Neural cell (in vitro differentiated cells): ENCODE measurements at regions not wholly inside any gene's neighbourhood (a gene's known extent, or its start where the extent isn't known, plus 50 kb on each side); places are given as distances from the start of the nearest gene placed in this dataset.
A peak's percentile ranks its signal among the peaks of the same experiment; 100 is the strongest.

Experiments
- EZH2 ChIP-seq: fragments of 200-600, 300-800 bp; shearing (Covaris generic), sonication (generic); IDR thresholded peaks from 2 replicates; pipeline ENCODE4 v1.6.1; 2014; ENCODE audit warnings: antibody characterized with exemption, low read length, borderline replicate concordance, mild to moderate bottlenecking; ENCODE audit not compliant: insufficient read depth, poor library complexity, severe bottlenecking
- POLR2AphosphoS5 ChIP-seq: IDR thresholded peaks from 2 replicates; pipeline ENCODE4 v1.6.1; 2012
- SMC3 ChIP-seq: fragments of 450-650 bp; conservative IDR thresholded peaks from 2 replicates; pipeline ENCODE4 v1.6.1; 2014; ENCODE audit warnings: antibody characterized with exemption, mild to moderate bottlenecking, moderate library complexity; ENCODE audit not compliant: poor library complexity
- TF ChIP-seq, protein P1 (sequence below): fragments of 450-650 bp; IDR thresholded peaks from 2 replicates; pipeline ENCODE4 v1.5.1; 2014; ENCODE audit warnings: antibody characterized with exemption, mild to moderate bottlenecking, moderate library complexity; ENCODE audit not compliant: poor library complexity, severe bottlenecking
- TF ChIP-seq, protein P2 (sequence below): IDR thresholded peaks from 2 replicates; pipeline ENCODE4 v1.6.1; 2012; ENCODE audit warnings: borderline replicate concordance

DNA sequence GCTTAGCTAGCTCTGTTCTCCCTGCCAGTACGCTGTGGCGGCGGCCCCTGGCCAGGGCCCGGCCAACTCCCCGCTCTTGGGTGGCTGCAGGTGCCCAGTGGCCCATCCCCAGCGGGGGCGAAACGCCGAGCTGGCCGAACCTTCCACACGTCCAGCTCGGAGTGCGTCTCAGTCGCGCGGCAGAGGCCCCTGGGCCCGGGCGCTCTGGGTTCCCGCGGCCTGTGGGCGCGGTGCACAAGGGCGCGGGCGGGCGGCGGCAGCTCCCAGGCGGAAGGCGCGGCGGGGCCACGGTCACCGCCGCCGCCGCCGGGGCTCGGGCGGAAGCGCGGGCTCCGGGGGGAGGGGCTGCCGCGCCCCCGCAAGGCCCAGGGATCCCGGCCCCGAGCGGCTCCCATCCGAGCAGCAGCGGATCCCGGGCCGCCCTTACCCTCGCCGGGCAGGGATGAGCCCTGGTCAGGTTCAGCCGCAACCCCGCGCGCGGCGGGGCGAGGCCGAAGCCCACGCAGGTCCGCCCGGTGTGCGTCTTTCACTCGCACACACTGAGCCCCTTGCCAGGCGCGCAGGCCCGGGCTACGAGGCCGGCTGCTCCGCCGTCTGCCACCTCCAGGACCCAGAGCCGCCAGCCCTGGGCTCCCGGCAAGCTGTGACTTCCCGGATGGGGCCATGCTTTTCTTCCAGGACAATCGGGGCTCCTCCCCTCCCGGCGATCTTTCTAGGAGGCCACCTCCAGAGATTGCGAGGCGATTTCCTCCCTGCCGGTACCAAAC lies 54.2 kb downstream of the CCDC54 start:
- TF ChIP-seq, protein P1, sequence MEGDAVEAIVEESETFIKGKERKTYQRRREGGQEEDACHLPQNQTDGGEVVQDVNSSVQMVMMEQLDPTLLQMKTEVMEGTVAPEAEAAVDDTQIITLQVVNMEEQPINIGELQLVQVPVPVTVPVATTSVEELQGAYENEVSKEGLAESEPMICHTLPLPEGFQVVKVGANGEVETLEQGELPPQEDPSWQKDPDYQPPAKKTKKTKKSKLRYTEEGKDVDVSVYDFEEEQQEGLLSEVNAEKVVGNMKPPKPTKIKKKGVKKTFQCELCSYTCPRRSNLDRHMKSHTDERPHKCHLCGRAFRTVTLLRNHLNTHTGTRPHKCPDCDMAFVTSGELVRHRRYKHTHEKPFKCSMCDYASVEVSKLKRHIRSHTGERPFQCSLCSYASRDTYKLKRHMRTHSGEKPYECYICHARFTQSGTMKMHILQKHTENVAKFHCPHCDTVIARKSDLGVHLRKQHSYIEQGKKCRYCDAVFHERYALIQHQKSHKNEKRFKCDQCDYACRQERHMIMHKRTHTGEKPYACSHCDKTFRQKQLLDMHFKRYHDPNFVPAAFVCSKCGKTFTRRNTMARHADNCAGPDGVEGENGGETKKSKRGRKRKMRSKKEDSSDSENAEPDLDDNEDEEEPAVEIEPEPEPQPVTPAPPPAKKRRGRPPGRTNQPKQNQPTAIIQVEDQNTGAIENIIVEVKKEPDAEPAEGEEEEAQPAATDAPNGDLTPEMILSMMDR, result no peak
- TF ChIP-seq SMC3, result no peak
- peak; percentile 41 for TF ChIP-seq POLR2AphosphoS5
- TF ChIP-seq, protein P2, sequence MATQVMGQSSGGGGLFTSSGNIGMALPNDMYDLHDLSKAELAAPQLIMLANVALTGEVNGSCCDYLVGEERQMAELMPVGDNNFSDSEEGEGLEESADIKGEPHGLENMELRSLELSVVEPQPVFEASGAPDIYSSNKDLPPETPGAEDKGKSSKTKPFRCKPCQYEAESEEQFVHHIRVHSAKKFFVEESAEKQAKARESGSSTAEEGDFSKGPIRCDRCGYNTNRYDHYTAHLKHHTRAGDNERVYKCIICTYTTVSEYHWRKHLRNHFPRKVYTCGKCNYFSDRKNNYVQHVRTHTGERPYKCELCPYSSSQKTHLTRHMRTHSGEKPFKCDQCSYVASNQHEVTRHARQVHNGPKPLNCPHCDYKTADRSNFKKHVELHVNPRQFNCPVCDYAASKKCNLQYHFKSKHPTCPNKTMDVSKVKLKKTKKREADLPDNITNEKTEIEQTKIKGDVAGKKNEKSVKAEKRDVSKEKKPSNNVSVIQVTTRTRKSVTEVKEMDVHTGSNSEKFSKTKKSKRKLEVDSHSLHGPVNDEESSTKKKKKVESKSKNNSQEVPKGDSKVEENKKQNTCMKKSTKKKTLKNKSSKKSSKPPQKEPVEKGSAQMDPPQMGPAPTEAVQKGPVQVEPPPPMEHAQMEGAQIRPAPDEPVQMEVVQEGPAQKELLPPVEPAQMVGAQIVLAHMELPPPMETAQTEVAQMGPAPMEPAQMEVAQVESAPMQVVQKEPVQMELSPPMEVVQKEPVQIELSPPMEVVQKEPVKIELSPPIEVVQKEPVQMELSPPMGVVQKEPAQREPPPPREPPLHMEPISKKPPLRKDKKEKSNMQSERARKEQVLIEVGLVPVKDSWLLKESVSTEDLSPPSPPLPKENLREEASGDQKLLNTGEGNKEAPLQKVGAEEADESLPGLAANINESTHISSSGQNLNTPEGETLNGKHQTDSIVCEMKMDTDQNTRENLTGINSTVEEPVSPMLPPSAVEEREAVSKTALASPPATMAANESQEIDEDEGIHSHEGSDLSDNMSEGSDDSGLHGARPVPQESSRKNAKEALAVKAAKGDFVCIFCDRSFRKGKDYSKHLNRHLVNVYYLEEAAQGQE, result no peak
- no peak for TF ChIP-seq EZH2
